ENCODE measurements at regions not wholly inside any gene's neighbourhood (a gene's known extent, or its start where the extent isn't known, plus 50 kb on each side); places are given as distances from the start of the nearest gene placed in this dataset.

DNA sequence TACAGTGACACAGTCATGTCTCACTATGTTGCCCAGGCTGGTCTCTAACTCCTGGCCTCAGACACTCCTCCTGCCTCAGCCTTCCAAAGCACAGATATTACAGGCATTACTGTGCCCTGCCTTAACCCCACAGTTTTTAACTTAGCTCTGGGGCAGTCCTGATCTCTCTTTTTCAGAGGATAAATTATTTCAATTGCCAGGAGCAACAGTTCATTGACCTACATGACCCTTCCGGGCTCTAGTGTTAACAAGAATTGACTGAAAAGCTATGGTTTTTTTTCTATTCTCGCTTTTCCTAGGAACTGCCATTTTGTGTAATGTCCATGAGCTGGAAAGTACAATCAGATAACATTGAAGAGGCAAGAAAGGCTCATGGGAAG is 92.8 kb downstream of the HNRNPLL start:
- DNase-seq, result no peak

DNA sequence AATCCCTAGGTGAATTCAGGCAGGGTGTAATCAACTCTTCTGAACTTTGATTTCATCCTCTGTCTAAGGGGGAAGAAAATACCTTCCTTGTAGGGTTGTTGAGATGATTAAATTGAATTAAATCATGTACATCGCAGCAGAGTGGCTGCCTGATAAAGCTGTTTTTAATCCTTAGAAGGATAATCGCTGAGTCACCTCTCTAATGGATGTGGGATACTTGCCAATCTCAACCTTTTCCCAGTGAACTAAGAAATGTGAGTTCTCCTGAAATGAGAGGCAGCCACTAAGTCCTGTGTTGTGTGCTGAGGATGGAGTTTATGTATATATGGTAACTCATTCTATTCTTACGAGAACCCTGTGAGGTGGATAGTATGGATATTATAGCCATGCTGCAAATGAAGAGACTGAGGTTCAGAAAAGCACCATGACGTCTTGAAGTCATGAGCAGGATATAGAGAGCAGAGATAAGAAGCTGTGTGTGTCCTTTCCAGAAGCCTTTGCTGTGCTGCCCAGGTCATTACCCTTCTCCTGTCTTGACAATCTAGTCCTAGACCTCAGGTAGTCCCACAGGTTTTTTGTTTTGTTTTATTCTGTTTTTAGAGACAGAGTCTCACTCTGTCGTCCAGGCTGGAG is 93.3 kb downstream of the HNRNPLL start:
- no peak for DNase-seq

DNA sequence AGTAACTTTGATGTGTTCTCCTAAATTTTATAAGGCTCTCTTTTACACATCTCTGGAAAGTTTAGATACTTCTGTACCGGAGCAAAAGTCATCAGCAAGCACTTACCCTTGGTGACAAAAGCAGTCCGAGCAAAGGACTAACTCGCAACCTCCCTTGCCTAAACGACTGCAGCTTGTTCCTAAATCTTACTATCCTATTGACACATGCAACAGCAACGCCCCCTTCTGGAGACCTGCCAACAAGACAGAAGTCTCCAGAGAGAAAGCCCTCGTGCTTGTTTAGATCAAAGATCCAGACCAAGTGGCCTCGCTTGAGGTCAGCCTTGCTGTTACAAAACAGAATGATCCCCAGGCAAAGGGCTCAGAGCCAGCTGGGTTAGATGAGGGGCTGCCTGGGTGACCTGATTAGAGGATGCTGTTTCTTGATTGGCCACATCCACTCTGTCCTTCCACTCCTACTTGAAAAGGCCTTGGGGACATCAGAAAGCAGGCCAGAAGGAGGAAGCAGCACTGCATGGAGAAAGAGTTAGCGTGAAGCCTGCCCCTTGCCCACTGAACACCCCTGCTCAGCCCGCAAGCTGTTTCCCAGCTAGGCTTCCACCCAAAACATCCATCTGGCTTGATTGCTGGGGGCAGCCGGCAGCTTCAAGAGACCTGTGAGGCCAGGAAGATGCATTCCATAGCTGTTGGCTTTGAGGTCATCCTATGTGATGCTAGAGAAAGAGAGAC is 94.3 kb downstream of the HNRNPLL start:
- peak; percentile 63 for DNase-seq

DNA sequence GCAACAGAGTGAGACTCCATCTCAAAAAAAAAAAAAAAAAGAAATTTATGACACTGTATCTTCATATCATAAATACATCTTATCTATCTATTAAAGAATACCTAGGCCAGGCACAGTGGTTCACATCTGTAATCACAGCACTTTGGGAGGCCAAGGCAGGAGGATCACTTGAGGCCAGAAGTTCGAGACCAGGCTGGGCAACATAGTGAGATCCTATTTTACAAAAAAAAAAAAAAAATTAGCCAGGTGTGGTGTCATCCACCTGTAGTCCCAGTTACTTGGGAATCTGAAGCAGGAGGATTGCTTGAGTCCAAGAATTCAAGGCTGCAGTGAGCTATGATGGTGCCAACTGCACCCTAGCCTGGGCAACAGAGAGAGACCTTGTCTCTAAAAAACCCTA is 95.0 kb downstream of the HNRNPLL start:
- no peak for DNase-seq

DNA sequence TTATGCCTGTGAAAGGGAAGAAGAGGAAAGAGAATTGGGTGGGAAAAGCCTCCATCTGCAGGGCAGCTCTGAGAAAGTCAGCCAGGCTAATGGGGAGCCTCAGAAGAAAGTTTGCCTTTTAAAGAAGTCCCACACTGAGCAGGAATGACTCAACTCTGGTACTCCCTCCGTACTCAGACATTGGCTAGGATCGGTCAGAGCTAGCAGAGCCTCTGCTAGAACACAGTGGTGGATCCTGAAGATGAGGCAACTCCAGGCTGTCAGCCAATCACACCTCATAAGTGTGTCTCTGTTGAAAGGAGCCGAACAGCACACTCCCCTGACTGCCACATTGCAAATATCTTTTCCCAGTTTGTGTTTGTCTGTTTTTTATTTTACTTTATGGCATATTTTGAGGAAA is 96.9 kb downstream of the HNRNPLL start:
- DNase-seq, result no peak

DNA sequence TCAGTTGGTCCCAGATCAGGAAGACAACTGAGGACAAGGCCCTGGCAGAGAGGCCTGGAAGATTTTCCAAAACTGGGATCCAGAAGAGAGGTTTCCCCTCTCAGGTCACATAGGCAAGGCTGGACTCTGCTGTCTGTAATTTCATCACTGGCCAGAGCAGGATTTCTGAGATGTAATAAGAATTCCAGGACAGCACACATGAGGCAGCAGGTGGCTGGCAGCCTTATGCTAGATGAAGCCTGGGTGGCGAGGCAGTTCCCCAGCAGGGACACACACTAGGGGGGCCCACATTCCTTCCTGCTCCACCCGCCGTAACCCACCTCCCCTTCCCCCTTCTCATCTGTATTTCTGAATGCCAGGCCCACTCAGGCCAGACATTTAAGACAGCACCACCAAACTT is 98.6 kb downstream of the HNRNPLL start:
- no peak for DNase-seq

DNA sequence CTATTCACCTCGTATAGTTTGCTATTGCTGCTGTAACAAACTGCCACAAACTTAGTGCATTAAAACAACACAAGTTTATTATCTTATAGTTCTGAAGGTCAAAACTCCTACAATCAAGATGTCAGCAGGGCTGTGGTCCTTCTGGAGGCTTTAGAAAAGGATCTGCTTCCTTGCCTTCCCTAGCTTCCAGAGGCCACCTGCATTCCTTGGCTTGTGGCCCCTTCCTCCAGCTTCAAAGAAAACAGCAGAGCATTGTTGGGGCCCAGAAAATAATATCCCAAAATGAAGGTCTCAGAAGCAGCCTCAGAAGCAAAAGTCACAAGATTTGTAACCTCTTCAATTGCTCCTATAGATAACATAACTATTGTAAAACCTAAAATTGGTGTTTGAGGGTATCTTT is 100.6 kb downstream of the HNRNPLL start:
- DNase-seq, result no peak

DNA sequence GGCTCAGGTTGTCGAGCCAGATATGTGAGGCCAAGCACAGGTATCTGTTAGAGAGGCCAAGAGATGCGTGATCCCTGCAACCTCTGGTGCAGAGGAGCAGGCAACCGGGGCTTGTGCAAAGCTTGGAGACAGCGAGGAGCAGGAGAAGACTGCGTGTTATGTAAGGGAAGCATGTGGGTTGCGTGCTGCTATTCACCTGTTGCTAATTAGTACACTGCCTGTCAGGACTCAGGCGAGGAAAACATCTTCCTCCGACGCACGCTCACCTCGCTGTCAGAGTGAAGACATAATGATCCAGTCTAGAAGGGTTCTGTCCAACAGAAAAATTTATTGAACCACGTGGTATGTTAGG is 102.5 kb downstream of the HNRNPLL start:
- no peak for DNase-seq

DNA sequence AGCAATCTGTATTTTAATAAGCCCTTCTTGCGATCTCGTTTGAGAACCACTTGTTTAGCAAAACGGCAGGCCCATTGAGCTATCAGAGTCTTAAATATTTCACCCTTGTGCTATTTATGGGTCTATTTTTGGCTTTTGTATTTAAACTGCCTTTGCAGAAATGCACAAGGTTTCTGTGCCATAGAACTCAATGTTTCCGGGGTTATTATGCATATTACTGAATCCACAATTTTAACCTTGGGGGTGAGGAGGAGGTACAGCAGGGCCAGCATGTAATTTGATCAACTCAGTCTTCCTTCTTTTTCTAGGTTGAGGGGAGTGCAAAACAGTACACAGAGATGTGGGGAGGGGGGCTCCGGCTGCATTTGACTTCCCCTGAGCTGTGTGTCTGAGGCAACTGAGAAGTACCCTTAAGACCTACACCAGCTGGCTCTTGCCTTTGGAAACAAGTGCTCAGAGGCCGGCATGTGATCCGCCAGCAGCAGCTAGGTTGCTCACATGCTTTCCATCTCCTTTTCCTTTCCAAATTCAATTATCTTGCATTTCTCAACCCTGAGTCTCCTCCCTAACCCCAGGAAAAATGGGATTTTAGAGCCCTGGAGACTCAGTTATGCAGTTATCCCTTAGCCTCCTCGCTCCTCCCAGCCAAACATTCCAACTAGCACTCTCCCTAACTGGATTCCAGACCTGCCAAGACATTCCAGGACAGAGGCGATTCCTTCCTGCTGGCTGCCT is 103.0 kb downstream of the HNRNPLL start:
- DNase-seq, result no peak

DNA sequence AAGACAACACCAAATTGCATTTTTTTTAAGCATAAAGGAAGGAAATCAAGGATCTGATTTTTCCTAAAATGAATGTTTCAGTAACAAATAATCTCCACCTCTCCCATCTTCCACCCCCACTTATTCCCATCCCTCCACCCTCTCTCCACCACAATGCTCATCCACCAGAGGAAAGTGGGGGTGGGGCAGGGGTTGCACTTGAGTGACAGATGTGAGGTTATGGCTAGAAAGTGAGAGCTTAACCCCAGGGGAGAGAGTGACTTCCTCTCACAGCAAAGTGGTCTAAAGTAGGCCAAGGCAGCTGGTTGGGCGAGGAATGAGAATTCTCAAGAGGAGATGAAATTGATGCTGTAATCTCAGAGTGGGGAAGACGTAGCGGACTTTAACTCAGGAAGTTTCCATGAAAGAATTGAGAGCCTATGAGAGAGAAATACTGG is 104.7 kb downstream of the HNRNPLL start:
- peak; percentile 21 for DNase-seq

DNA sequence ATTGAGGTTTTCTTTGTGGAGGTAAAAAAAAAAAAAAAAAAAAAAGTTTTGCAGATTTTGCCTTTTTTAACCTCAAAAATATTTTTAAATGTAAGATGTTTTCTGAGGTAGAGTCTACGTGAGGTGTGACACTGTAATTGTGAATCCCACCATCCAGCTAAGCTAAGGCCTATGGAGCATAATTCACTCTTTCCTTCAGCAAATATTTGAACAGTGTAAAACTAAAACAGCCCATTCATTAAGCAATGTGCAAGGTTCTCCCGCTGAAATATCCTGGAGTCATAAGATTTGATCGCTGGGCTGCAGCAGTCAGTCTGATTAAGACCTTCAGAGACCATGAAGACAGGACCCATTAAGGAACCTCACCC is 105.1 kb downstream of the HNRNPLL start:
- DNase-seq, result no peak

DNA sequence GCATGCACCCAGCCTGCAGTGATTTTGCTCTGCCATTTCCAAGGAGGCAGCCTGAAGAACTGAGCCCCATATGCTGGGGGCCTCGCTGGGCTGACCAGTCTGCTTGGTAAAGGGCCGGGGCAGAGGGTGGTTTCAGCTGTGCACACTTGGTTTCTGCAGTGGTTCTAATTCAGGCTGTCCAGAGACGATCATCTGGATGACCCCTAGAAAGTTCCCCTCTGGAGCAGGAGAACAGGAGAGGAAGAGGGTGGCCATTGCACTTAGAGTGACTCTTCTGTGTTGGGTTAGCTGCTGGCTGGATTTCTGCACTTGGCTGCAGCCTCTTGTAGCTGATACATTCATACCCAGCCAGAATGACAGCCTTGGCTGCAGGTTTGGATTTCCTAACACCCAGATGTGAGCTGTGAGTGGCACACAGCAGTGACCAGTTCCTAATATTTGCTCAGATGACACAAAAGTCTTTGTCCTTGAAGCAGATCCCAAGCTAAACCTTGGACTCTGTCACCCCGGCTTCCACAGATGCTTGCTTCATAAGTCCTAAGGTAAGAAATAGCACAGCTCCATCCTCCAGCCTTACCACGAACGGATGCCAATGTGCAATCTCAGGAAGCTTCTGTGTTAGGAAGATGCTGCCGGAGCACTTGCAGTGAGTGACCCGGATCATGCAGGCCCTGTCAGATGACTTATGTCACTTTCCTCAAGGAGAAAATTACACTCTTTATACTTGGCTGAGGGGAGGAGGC is 105.6 kb downstream of the HNRNPLL start:
- no peak for DNase-seq

DNA sequence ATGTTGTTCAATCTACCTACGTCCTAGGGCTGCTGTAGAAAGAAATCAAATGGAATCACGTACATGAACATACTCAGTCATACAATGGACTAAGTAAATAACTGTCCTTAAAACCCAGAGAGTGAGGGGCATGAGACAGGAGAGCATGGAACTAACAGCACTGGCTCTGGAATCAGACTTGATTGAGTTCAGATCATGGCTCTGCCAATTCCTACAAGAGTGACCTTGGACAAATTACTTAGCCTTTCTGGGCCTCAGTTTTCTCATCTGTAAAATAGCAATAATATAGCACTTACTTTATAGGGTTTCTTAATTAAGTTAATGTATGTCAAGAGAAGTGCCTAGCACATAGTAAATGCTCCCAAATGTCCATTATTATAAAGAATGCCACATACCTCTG is 106.8 kb downstream of the HNRNPLL start:
- DNase-seq, result no peak

DNA sequence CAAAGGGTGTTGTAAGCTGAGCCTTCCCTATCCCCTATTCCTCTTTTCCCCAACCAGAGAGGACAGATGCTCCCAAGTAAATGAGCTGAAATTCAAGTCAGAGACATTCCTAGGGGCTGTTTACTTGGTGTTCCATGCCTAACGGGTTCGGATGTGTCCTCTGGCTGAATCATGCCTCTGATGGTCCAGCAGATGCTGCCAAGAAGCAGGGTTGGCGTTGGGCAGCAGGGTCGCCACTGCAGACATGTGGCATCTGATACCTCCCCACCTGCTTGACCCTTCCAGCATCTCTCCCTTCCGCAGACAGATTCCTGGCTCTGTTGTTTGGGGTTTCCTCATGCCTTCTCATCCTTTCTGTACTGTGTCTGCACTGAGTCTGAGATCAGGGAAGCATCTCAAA is 108.3 kb downstream of the HNRNPLL start:
- DNase-seq, result no peak

DNA sequence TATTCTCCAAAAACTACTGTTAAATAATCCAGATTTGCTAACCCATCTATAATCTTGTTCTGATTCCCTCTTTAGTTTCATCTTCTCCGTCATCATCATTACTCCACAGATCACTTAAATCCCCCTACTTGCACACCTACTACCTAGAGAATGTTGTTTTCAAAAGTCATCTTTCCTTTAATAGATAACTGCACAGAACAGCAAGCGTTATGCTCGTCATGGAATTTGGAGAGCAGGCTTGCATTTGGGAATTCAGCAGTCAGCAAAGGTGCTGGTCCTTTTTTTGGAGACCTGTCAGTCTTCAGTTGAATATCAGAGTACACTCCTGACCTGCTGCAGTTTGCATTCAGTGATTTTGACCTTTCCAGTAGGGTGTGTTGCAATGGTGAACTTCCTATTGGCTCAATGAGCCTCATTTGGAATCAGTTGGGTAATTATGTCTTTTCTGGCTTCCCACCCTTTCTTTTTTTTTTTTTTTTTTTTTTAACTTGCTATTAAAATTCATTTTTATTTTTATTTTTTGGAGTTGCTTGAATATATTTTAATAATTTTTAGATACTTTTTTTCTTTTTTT is 110.6 kb downstream of the HNRNPLL start:
- no peak for DNase-seq

DNA sequence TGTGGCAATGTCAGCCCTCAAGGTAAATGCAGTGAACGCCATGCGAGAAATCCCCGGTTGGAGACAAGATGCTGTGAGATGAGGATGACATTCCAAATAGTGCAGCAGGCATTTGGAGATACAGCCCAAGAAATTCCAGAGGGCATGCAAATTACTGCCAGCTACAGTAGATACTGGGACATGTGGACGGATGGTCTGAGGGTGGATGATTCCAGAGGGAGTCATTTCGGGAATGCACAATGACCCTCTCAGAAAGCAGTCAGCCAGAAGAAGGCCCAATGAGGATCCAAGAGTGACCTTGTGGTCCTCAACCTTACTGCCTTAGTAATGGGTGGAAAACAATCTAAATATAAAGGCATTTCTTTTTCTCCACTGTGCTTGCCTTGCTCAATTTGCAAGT is 111.3 kb downstream of the HNRNPLL start:
- no peak for DNase-seq

DNA sequence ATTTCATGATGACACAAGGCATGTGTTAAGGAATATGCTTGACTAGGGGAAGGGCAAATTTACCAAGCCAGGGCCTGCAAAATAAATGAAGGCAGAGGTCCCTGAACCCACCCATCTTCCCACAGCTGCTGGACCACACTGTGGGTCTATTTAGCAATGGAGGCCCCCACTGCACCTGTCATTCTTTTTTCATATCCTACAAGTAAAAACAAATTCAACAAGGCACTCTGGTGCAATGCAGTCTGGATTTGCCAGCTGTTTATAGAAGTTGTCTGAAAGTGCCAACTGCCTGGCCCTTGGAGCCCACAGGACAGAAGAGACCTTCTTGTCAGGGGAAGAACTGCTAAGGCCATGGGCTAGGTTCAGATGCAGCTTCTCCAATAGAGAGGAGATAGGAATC is 112.8 kb upstream of the ATL2 start:
- no peak for DNase-seq

DNA sequence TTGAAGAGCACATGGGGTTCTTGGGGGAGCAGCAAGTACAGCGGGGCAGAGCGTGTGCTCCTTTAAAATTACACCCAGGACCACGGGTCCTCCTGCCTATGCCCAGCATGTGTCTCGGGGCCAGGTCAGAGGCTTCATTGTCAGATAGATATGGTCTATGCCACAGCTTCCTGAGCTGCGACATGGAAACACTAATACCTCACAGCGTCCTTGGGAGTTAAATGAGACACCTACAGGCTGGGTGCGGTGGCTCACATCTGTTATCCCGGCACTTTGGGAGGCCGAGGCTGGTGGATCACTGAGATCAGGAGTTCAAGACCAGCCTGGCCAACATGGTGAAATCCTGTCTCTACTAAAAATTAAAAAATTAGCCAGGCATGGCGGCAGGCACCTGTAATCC is 110.8 kb upstream of the ATL2 start:
- DNase-seq, result no peak

DNA sequence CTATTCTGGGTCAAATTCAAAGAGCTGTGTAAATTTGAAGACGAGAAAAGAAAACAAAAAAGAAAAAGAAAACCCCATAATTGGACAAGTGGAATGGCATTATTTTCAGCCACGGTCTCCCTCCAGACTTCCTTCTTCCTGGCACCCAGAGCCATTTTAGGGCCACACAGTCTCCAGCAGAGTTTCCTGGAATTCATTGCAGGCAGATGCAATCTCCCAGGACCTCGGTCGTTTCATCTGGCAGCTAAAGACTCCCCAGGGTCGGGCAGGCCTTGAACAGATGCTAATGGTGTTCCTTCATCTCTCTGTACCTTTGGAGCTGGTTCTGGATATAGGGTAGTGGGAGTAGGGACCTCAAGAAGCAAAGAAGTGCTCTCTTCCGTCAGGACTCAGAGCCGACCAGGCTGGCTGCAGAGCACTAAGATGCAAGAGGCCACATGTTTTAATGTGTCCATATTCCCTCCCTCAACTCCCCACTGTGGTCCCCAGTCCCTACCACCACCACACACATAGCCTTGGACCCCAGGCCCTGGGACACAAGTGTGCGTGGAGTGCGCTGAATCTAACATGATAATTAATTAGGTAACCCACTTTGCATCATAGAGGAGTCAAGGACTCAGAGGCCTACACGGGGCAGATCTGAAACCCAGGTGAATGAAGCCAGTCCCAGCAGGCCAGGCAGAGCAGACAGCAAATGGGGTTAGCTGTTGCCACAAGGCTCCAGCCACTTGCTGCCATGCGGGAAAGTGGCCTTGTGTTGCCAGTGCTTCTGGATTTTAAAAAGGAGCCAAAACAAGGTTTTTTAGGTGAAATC is 109.3 kb upstream of the ATL2 start:
- DNase-seq, result no peak

DNA sequence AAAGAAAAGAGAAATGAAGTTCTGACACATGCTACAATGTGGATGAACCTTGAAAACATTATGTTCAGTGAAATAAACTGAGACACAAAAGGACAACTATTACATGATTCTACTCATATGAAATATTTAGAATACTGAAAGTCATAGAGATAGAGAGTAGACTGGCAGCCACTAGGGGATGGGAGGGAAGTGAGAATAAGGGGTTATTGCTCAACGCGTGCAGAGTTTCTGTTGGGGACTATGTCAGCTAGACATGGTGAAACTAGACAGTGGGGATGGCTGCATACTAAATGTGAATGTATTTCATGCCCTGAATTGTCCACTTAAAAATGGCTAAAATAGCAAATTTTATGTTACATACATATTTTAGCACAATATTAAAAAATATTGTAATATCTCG is 108.7 kb upstream of the ATL2 start:
- DNase-seq, result no peak

DNA sequence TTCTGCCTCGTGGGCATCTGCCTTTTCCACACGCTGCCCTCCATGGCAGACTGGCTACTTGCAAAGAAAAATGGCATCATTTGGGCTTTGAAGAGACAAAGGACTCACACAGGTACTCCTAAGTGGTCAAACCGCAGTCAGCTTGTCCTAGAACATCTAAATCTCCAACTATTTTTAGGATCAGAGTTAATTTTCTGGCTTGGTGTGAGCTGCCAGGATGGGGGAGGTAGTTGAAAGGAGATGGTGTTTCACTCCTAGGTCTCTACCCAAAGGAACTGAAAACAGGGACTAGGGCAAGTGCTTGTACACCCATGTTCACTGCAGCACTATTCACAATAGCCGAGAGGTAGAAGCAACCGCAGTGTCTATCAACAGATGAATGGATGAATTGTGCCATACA is 107.9 kb upstream of the ATL2 start:
- no peak for DNase-seq

DNA sequence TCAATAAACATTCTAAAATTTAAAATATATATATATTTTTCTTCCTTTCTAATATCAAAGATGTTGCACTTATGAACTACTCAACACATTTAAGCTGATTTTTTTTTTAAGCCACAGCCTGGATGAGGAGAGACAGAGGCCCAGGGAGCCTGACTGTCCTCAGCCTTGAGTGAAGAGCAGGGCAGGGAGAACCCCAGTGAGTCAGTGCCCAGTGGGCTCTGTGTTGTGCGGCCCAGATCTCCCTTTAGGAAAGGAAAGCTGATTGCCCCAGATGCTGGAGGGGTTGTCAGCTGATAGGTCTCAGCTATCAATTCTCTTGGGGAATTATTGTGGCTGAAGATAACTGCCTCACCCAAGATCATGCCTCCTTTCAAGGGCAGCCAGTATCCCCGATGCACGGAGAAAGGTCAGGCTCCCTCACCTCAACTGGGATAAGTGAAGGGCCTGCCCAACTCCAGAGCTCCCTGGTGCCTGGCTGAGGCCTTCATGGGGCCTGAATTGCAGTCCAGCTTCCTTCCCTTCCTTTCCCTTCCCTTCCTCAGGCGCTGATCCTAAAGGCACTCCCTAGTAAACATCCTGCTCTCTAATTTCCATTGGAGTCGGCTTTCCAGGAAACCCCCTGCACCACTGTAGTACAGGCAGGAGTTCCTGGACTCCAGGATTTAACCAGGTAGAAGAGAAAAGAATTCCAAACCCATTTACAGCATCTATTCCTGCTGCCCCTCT is 106.9 kb upstream of the ATL2 start:
- DNase-seq, result no peak
